ENCODE measurements at regions not wholly inside any gene's neighbourhood (a gene's known extent, or its start where the extent isn't known, plus 50 kb on each side); places are given as distances from the start of the nearest gene placed in this dataset.
A peak's percentile ranks its signal among the peaks of the same experiment; 100 is the strongest.

DNA sequence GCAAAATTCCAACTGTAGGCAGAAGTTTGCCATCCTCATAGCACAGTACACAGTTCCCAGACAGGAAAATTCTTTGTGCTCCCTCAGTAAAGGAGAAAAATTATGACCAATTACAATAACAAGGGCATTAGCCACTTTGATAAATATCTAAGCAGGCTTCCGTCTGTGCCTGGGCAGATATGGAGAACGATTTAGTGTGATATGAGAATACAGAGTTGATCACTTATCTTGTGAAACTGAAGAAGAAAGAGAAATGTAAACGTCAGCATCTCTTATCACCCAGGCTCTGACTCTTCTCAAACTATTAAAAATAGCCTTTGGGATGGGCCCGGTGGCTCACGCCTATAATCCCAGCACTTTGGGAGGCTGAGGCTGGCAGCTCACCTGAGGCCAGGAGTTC is 54.5 kb upstream of the TIAM1 start:
- Histone ChIP-seq H3K4me3 (no peak overlapping the region), H3K27ac (no peak overlapping the region)
- DNase-seq (ENCODE audit: low spot score), result peak; percentile 3
- TF ChIP-seq, protein P1, sequence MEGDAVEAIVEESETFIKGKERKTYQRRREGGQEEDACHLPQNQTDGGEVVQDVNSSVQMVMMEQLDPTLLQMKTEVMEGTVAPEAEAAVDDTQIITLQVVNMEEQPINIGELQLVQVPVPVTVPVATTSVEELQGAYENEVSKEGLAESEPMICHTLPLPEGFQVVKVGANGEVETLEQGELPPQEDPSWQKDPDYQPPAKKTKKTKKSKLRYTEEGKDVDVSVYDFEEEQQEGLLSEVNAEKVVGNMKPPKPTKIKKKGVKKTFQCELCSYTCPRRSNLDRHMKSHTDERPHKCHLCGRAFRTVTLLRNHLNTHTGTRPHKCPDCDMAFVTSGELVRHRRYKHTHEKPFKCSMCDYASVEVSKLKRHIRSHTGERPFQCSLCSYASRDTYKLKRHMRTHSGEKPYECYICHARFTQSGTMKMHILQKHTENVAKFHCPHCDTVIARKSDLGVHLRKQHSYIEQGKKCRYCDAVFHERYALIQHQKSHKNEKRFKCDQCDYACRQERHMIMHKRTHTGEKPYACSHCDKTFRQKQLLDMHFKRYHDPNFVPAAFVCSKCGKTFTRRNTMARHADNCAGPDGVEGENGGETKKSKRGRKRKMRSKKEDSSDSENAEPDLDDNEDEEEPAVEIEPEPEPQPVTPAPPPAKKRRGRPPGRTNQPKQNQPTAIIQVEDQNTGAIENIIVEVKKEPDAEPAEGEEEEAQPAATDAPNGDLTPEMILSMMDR (IDR thresholded peaks at IDR 0.05), result no peak

DNA sequence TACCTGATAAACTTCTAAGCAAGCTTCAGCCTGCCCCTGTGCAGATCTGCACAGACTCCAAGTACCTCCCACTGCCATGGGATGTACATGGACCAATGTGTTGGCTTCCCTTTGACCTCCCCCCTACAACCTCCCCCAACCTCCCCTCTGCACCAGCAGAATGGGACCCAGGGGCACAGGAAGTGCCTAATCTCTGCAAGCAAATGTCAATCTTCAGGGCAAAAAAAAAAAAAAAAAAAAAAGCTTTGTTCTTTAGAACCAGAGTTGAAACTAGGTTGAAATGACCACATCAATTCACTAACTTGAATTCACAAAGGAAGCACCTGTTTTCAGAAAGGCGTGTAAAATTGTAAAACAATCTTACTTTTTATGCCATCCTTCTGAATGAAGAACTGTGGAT is 53.9 kb upstream of the TIAM1 start:
- TF ChIP-seq, protein P1 (IDR thresholded peaks at IDR 0.05), result no peak
- H3K27ac ChIP-seq, result no peak overlapping the region
- peak; percentile 9 for DNase-seq (ENCODE audit: low spot score)
- H3K4me3 ChIP-seq, result no peak overlapping the region

DNA sequence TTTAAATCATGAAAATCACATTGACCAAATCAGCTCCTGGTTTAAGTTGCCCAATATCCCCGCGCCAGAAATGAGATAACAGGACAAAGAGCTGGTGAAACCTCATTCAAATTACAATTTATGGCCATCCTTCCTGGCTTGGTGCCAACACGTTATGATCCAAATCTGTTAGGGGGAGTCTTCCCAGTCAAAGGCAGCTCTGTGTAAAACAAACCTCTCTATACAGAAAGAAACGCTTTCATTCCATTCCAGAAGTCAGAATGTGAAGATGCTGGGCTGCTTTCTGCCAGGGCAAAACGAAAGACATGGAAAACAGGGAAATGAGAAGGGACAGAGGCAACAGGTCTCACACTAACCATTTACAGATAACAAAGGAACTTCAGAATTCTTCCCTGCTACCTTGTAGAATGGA is 53.5 kb upstream of the TIAM1 start:
- peak; percentile 26 for DNase-seq (ENCODE audit: low spot score)
- TF ChIP-seq, protein P1 (IDR thresholded peaks at IDR 0.05), result no peak
- no peak overlapping the region for H3K4me3 ChIP-seq
- H3K27ac ChIP-seq, result no peak overlapping the region

DNA sequence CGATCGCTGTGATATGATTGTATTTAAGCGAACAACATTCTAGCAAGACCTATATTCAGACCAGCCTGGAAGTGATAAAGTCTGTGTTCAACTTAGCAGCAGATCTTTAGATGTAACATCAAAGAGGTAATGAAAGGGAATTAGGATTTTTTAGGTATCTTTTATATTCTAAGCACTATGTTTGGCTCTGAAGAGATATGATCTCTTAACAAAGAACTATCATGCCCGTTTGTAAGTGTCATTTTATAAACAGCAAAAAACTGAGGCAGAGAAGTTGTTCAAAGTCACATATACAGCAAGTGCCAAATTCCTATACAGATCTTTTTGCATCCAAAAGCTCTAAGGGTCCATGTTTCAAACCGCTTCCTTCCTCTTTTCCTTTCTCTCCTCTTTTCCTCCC is 53.0 kb upstream of the TIAM1 start:
- no peak for DNase-seq (ENCODE audit: low spot score)
- TF ChIP-seq, protein P1 (IDR thresholded peaks at IDR 0.05), result no peak
- Histone ChIP-seq H3K27ac (no peak overlapping the region), H3K4me3 (no peak overlapping the region)

DNA sequence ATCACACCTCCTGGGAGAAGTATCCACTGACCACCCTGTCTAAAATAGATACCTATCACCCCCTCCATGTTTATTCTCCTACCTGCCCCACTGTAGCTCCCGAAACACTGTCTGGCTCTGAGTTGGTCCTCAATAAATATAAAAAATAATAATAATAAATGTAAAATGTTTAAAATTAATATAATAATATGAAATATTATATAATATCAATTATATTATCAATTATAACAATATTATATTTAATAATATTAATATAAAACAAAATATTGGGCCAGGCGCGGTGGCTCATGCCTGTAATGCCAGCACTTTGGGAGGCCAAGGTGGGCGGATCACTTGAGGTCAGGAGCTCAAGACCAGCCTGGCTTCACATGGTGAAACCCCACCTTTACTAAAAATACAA is 52.3 kb upstream of the TIAM1 start:
- no peak for DNase-seq (ENCODE audit: low spot score)
- Histone ChIP-seq H3K4me3 (no peak overlapping the region), H3K27ac (no peak overlapping the region)
- TF ChIP-seq, protein P1 (IDR thresholded peaks at IDR 0.05), result no peak

DNA sequence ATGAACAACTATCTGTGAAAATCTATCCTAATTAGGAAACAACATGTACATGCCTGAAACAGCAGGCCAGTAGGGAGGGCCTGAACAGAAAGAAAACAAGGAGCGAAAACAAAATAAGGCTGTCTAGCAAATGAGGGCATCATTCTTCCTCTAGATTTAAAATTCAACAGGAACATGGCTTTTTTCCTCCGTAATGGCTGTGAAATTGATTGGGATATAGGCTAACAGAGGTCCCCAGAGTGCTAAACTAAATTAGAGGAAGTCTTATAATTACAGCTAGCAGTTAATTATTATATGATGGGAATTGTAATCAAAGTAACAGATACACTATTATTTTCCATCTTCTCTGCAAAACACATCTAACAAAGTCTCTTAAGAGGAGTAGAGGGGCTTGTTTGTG is 51.7 kb upstream of the TIAM1 start:
- Histone ChIP-seq H3K27ac (no peak overlapping the region), H3K4me3 (no peak overlapping the region)
- TF ChIP-seq, protein P1 (IDR thresholded peaks at IDR 0.05), result no peak
- DNase-seq (ENCODE audit: low spot score), result no peak

DNA sequence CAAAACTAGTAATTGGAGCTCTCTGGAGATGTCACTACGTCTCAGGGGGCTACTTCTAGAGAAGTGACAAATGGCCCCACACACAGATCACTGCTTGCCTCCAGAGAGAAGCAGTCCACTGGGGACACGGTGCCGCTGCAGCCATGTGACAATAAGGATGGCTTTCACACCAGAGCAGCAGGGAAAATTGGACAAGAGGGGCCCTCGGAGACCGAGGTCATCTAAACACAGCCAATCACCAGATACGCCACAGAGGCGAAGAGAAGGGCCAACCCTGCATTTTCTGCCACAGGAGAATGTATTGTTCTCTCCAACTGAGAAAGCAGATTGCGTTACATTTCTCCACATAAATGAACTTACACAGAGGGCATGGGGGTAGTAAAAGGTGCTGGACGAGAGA is 51.2 kb upstream of the TIAM1 start:
- Histone ChIP-seq H3K4me3 (no peak overlapping the region), H3K27ac (no peak overlapping the region)
- TF ChIP-seq, protein P1 (IDR thresholded peaks at IDR 0.05), result no peak
- peak; percentile 14 for DNase-seq (ENCODE audit: low spot score)
